Activated CD8-positive, alpha-beta memory T cell treated with anti-CD3 and anti-CD28 coated beads, Interleukin-2, amount 50 U/mL, for 48 hours (primary cell): ENCODE measurements at regions not wholly inside any gene's neighbourhood (a gene's known extent, or its start where the extent isn't known, plus 50 kb on each side); places are given as distances from the start of the nearest gene placed in this dataset.

ENCODE experiments used
- DNase-seq: peaks from one replicate; pipeline ENCODE4 v3.0.0-alpha.2; 2020

GRCh38 chr4:43837604-43838003 is 611.0 kb downstream of the KCTD8 start:
- DNase-seq, result no peak

GRCh38 chr4:43842594-43842993 is 606.0 kb downstream of the KCTD8 start:
- DNase-seq, result no peak

- DNase-seq, result no peak
These were observed 605.1 kb downstream of the KCTD8 start for GRCh38 chr4:43843501-43843900.

- no peak for DNase-seq
These were observed 602.5 kb downstream of the KCTD8 start for GRCh38 chr4:43846111-43846587.

- no peak for DNase-seq
These were observed 594.9 kb downstream of the KCTD8 start for GRCh38 chr4:43853565-43854264.

GRCh38 chr4:43855283-43855682 is 593.3 kb downstream of the KCTD8 start:
- DNase-seq, result no peak

GRCh38 chr4:43864616-43865146 is 583.9 kb downstream of the KCTD8 start:
- DNase-seq, result no peak

- no peak for DNase-seq
These were observed 580.7 kb downstream of the KCTD8 start for GRCh38 chr4:43867908-43868307.

GRCh38 chr4:43875655-43876054 is 573.0 kb downstream of the KCTD8 start:
- DNase-seq, result no peak

- DNase-seq, result no peak
These were observed 566.1 kb downstream of the KCTD8 start for GRCh38 chr4:43882470-43882869.

- DNase-seq, result no peak
These were observed 562.4 kb downstream of the KCTD8 start for GRCh38 chr4:43886196-43886595.

- DNase-seq, result no peak
These were observed 549.8 kb downstream of the KCTD8 start for GRCh38 chr4:43898836-43899235.

GRCh38 chr4:43903456-43903855 is 545.2 kb downstream of the KCTD8 start:
- no peak for DNase-seq

- DNase-seq, result no peak
These were observed 530.2 kb downstream of the KCTD8 start for GRCh38 chr4:43918377-43918776.

GRCh38 chr4:43932448-43932847 is 516.2 kb downstream of the KCTD8 start:
- DNase-seq, result no peak

- DNase-seq, result no peak
These were observed 504.6 kb downstream of the KCTD8 start for GRCh38 chr4:43943998-43944397.

GRCh38 chr4:43959976-43960375 is 488.6 kb downstream of the KCTD8 start:
- no peak for DNase-seq

GRCh38 chr4:43968011-43968410 is 480.6 kb downstream of the KCTD8 start:
- DNase-seq, result no peak

GRCh38 chr4:43983610-43984009 is 465.0 kb downstream of the KCTD8 start:
- no peak for DNase-seq

GRCh38 chr4:43987331-43987944 is 461.2 kb downstream of the KCTD8 start:
- no peak for DNase-seq

- DNase-seq, result no peak
These were observed 458.1 kb downstream of the KCTD8 start for GRCh38 chr4:43990551-43990950.

- no peak for DNase-seq
These were observed 457.6 kb downstream of the KCTD8 start for GRCh38 chr4:43990963-43991362.

- no peak for DNase-seq
These were observed 456.1 kb downstream of the KCTD8 start for GRCh38 chr4:43992552-43992951.

- no peak for DNase-seq
These were observed 455.3 kb downstream of the KCTD8 start for GRCh38 chr4:43993196-43993902.
